Right cardiac atrium (tissue), 5 donors: ENCODE measurements at regions not wholly inside any gene's neighbourhood (a gene's known extent, or its start where the extent isn't known, plus 50 kb on each side); places are given as distances from the start of the nearest gene placed in this dataset.
"Not testable (repeated sequence)": the region's sequence is repeated elsewhere in the genome, so short reads cannot be mapped to it uniquely, and the experiment has no call there.

Experiments
- ATAC-seq, 2 donors: fragments of 200-7000 bp; cut with Tn5 transposase; one replicate each; pipeline versions ENCODE4 v1.8.0 to v1.9.1; 2020; ENCODE audit warnings: moderate library complexity in 2 of 2, mild to moderate bottlenecking in 1 of 2
- DNase-seq, 3 donors: peaks; one replicate each; pipeline ENCODE4 v3.0.0-alpha.2; 2020
- H3K27ac ChIP-seq: one replicate; pipeline ENCODE4 v1.5.1; 2013; ENCODE audit warnings: mild to moderate bottlenecking, low read length, control low read depth, moderate library complexity
- H3K27me3 ChIP-seq: one replicate; pipeline ENCODE4 v1.6.1; 2013; ENCODE audit not compliant: control insufficient read depth, insufficient read depth
- H3K4me1 ChIP-seq: one replicate; pipeline ENCODE4 v1.6.1; 2013; ENCODE audit warnings: low read length; ENCODE audit not compliant: control insufficient read depth, insufficient read depth
- H3K4me3 ChIP-seq: one replicate; pipeline ENCODE4 v1.5.1; 2013; ENCODE audit warnings: low read length, control low read depth
- H3K9me3 ChIP-seq: one replicate; pipeline ENCODE4 v1.6.1; 2013; ENCODE audit warnings: low read length; ENCODE audit not compliant: control insufficient read depth
- WGBS: extraction: QIAGEN DNeasy Blood & Tissue Kit; methylation state at CpG from one replicate; pipeline ENCODE4 v1.1.7; 2013; 5-methylcytosine and 5-hydroxymethylcytosine counted together
- intact Hi-C, 4 donors: fragments of 100-400 bp; cut with DNase I; formaldehyde crosslinking; loops; one replicate each; pipeline versions ENCODE4 v1.11.0 to v1.14.0; 2022 to 2023
- donor health status: healthy with polysubstance abuse.
- donor health status: DM: no; HTN: yes; CAD: no.
- donor health status: DM: no; HTN: no; CAD: no.
- donor health status: DM: no; HTN: yes; CAD: no; lungs with severe emphysema.
- donor health status: DM: yes; HTN: yes; CAD: no.

GRCh38 chr5:2813678-2814077, 62.2 kb upstream of the IRX2 start:
- intact Hi-C loops, result no loop called here
- H3K27me3 ChIP-seq, result no peaks in the 10 kb centered on the region
- H3K4me1 ChIP-seq, result no peaks in the 10 kb centered on the region
- no peak overlapping the region for H3K27ac ChIP-seq
- peaks cover 1% of the 10 kb centered on the region for H3K9me3 ChIP-seq
- ATAC-seq (no peak), DNase-seq (no peak)
- no peak overlapping the region for H3K4me3 ChIP-seq
- 76% methylated on average over 9 of the region's 9 CpGs for WGBS

- 77% methylated on average over 3 of the region's 3 CpGs for WGBS
- intact Hi-C loops, result no loop called here
- no peaks in the 10 kb centered on the region for H3K27me3 ChIP-seq
These were observed 59.2 kb upstream of the IRX2 start for GRCh38 chr5:2810644-2811043.

GRCh38 chr5:2807244-2807643, 55.8 kb upstream of the IRX2 start:
- H3K27me3 ChIP-seq, intact Hi-C loops, H3K9me3 ChIP-seq, H3K4me1 ChIP-seq, H3K4me3 ChIP-seq, H3K27ac ChIP-seq, DNase-seq, ATAC-seq: not testable (repeated sequence)
- WGBS, result 73% methylated on average over 5 of the region's 5 CpGs

More at GRCh38 chr5:2810644-2811043, 59.2 kb upstream of the IRX2 start:
- H3K4me3 ChIP-seq, result no peak overlapping the region
- ATAC-seq (no peak), DNase-seq (no peak)
- H3K4me1 ChIP-seq, result no peaks in the 10 kb centered on the region
- H3K27ac ChIP-seq, result no peak overlapping the region
- peaks cover 5% of the 10 kb centered on the region for H3K9me3 ChIP-seq

GRCh38 chr5:2806176-2806575, 54.7 kb upstream of the IRX2 start:
- Histone ChIP-seq H3K4me1 (no peaks in the 10 kb centered on the region), H3K9me3 (peaks cover 5% of the 10 kb centered on the region), H3K27ac (no peak overlapping the region), H3K4me3 (no peak overlapping the region), H3K27me3 (no peaks in the 10 kb centered on the region)
- intact Hi-C loops, result no loop called here
- 66% methylated on average over 12 of the region's 12 CpGs for WGBS
- ATAC-seq, result no peak
- no peak for DNase-seq

- no peak for ATAC-seq
- Histone ChIP-seq H3K27me3 (no peaks in the 10 kb centered on the region), H3K9me3 (peaks cover 5% of the 10 kb centered on the region), H3K27ac (no peak overlapping the region), H3K4me1 (no peaks in the 10 kb centered on the region), H3K4me3 (no peak overlapping the region)
- DNase-seq, result no peak
- 61% methylated on average over 5 of the region's 5 CpGs for WGBS
- intact Hi-C loops, result no loop called here
These were observed 53.6 kb upstream of the IRX2 start for GRCh38 chr5:2805080-2805479.

GRCh38 chr5:2803751-2804150, 52.3 kb upstream of the IRX2 start:
- intact Hi-C loops, result no loop called here
- Histone ChIP-seq H3K27ac (no peak overlapping the region), H3K27me3 (no peaks in the 10 kb centered on the region), H3K9me3 (peaks cover 6% of the 10 kb centered on the region), H3K4me1 (no peaks in the 10 kb centered on the region), H3K4me3 (no peak overlapping the region)
- ATAC-seq, result no peak
- DNase-seq, result no peak
- 63% methylated on average over 2 of the region's 2 CpGs for WGBS

GRCh38 chr5:2802693-2803365, 51.4 kb upstream of the IRX2 start:
- no peak for ATAC-seq
- no peaks in the 10 kb centered on the region for H3K4me1 ChIP-seq
- H3K27me3 ChIP-seq, result no peaks in the 10 kb centered on the region
- no peak overlapping the region for H3K4me3 ChIP-seq
- intact Hi-C loops, result no loop called here
- no peak for DNase-seq
- no peak overlapping the region for H3K27ac ChIP-seq
- peaks cover 2% of the 10 kb centered on the region for H3K9me3 ChIP-seq
- 78% methylated on average over 10 of the region's 10 CpGs for WGBS

GRCh38 chr5:2801577-2802525, 50.4 kb upstream of the IRX2 start:
- WGBS, result 39% methylated on average over 18 of the region's 18 CpGs
- Histone ChIP-seq H3K4me1 (no peaks in the 10 kb centered on the region), H3K9me3 (peaks cover 2% of the 10 kb centered on the region), H3K27me3 (no peaks in the 10 kb centered on the region), H3K4me3 (no peak overlapping the region), H3K27ac (no peak overlapping the region)
- ATAC-seq (no peak), DNase-seq (no peak)
- intact Hi-C loops, result no loop called here
